SU-DHL-6 (cell line): ENCODE measurements at regions not wholly inside any gene's neighbourhood (a gene's known extent, or its start where the extent isn't known, plus 50 kb on each side); places are given as distances from the start of the nearest gene placed in this dataset.

Experiments
- H2AFZ ChIP-seq: fragments of 200-600 bp; sonication (generic); 2 replicates; pipeline ENCODE4 v1.6.1; 2014; ENCODE audit warnings: low read depth, mild to moderate bottlenecking, moderate library complexity, mixed read lengths, antibody characterized with exemption, low read length; ENCODE audit not compliant: severe bottlenecking
- H3F3A ChIP-seq: fragments of 200-600 bp; shearing (Covaris generic); 2 replicates; pipeline ENCODE4 v1.6.0; 2016; ENCODE audit warnings: antibody characterized with exemption, mild to moderate bottlenecking; ENCODE audit not compliant: insufficient read depth
- H3K27ac ChIP-seq: fragments of 200-600 bp; sonication (generic); 2 replicates; pipeline ENCODE4 v1.5.1; 2016; ENCODE audit warnings: low read depth, mild to moderate bottlenecking, low read length, moderate library complexity, mixed read lengths
- H3K27me3 ChIP-seq: fragments of 200-600 bp; sonication (generic), shearing (Covaris generic); 2 replicates; pipeline ENCODE4 v1.6.0; 2014; ENCODE audit warnings: mild to moderate bottlenecking, low read length
- H3K36me3 ChIP-seq: fragments of 200-600 bp; sonication (generic); 2 replicates; pipeline ENCODE4 v1.6.1; 2014; ENCODE audit warnings: mild to moderate bottlenecking, low read length, mixed read lengths
- H3K4me2 ChIP-seq: fragments of 300-600, 200-600 bp; shearing (Covaris generic), sonication (generic); 2 replicates; pipeline ENCODE4 v1.6.0; 2014; ENCODE audit warnings: low read length, low read depth, mild to moderate bottlenecking; ENCODE audit not compliant: poor library complexity, severe bottlenecking
- H3K4me3 ChIP-seq: fragments of 200-600 bp; sonication (generic); 2 replicates; pipeline ENCODE4 v1.5.1; 2014; ENCODE audit warnings: antibody characterized with exemption, low read length, mild to moderate bottlenecking, mixed read lengths; ENCODE audit not compliant: insufficient read depth, poor library complexity, severe bottlenecking
- H3K79me2 ChIP-seq: fragments of 200-600 bp; sonication (generic); 2 replicates; pipeline ENCODE4 v1.6.1; 2014; ENCODE audit warnings: mild to moderate bottlenecking, low read length, moderate library complexity; ENCODE audit not compliant: insufficient read depth
- H3K9ac ChIP-seq: fragments of 200-600 bp; sonication (generic); 2 replicates; pipeline ENCODE4 v1.7.0; 2014; ENCODE audit warnings: mild to moderate bottlenecking, low read length
- H3K9me2 ChIP-seq: fragments of 200-600 bp; sonication (generic); replicated peaks from 2 replicates; pipeline ENCODE4 v1.6.1; 2014; ENCODE audit warnings: low read length; ENCODE audit not compliant: insufficient read depth
- H3K9me3 ChIP-seq: fragments of 200-600 bp; sonication (generic); 2 replicates; pipeline ENCODE4 v1.6.1; 2014; ENCODE audit warnings: low read length, mixed read lengths; ENCODE audit not compliant: insufficient read depth
- H4K20me1 ChIP-seq: fragments of 200-600 bp; sonication (generic); 2 replicates; pipeline ENCODE4 v1.6.1; 2014; ENCODE audit warnings: low read depth, mild to moderate bottlenecking, antibody characterized with exemption, low read length, moderate library complexity, mixed read lengths
- EZH2phosphoT487 ChIP-seq: fragments of 200-600 bp; sonication (generic), shearing (Covaris generic); conservative IDR thresholded peaks from 2 replicates; pipeline ENCODE4 v1.6.1; 2018; ENCODE audit warnings: mild to moderate bottlenecking, antibody characterized with exemption, low read length, moderate library complexity, mixed read lengths
- TF ChIP-seq, protein P1 (sequence below): fragments of 200-600 bp; sonication (generic); IDR thresholded peaks from one replicate; pipeline ENCODE4 v1.5.1; 2017; ENCODE audit warnings: antibody characterized with exemption, mild to moderate bottlenecking, low read length, moderate library complexity; ENCODE audit not compliant: insufficient read depth, poor library complexity, severe bottlenecking

DNA sequence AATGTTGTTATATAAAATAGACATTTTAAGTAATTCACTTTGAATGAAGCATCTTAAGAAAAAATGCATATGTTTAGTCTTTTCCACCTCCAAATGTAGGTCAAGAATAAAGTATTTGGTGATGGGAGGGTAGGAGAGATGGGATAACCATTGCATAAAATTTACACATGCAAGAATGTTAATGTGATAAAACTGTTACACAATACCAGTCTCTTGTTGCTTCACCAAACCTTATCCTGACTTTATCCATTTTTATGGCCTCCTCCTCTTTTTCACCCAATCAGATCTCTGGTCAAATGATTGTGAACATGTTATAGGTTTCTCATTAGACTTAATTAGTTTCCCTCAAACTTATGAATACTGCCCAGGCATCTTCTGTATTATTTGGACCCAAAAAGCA, 994.5 kb upstream of the FLRT2 start:
- Histone ChIP-seq H2AFZ (no peak overlapping the region), H3K9me2 (no peaks in the 10 kb centered on the region), H3K27ac (no peak overlapping the region), H3F3A (no peaks in the 10 kb centered on the region), H4K20me1 (no peaks in the 10 kb centered on the region), H3K4me2 (no peak overlapping the region), H3K36me3 (no peaks in the 10 kb centered on the region), H3K79me2 (no peaks in the 10 kb centered on the region), H3K27me3 (no peaks in the 10 kb centered on the region), H3K4me3 (no peak overlapping the region), H3K9ac (no peak overlapping the region), H3K9me3 (no peaks in the 10 kb centered on the region)
- TF ChIP-seq, protein P1, sequence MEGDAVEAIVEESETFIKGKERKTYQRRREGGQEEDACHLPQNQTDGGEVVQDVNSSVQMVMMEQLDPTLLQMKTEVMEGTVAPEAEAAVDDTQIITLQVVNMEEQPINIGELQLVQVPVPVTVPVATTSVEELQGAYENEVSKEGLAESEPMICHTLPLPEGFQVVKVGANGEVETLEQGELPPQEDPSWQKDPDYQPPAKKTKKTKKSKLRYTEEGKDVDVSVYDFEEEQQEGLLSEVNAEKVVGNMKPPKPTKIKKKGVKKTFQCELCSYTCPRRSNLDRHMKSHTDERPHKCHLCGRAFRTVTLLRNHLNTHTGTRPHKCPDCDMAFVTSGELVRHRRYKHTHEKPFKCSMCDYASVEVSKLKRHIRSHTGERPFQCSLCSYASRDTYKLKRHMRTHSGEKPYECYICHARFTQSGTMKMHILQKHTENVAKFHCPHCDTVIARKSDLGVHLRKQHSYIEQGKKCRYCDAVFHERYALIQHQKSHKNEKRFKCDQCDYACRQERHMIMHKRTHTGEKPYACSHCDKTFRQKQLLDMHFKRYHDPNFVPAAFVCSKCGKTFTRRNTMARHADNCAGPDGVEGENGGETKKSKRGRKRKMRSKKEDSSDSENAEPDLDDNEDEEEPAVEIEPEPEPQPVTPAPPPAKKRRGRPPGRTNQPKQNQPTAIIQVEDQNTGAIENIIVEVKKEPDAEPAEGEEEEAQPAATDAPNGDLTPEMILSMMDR = no peak

- Histone ChIP-seq H3K27me3 (no peaks in the 10 kb centered on the region), H2AFZ (no peak overlapping the region), H3K4me2 (no peak overlapping the region), H3K4me3 (no peak overlapping the region), H3F3A (no peaks in the 10 kb centered on the region), H3K27ac (no peak overlapping the region), H3K36me3 (no peaks in the 10 kb centered on the region), H4K20me1 (no peaks in the 10 kb centered on the region), H3K9me2 (no peaks in the 10 kb centered on the region), H3K79me2 (no peaks in the 10 kb centered on the region), H3K9me3 (no peaks in the 10 kb centered on the region), H3K9ac (no peak overlapping the region)
- TF ChIP-seq, protein P1 = no peak
- TF ChIP-seq EZH2phosphoT487 = no peak
Observed at GRCh38 chr14:84535976-84536375, 994.0 kb upstream of the FLRT2 start.

DNA sequence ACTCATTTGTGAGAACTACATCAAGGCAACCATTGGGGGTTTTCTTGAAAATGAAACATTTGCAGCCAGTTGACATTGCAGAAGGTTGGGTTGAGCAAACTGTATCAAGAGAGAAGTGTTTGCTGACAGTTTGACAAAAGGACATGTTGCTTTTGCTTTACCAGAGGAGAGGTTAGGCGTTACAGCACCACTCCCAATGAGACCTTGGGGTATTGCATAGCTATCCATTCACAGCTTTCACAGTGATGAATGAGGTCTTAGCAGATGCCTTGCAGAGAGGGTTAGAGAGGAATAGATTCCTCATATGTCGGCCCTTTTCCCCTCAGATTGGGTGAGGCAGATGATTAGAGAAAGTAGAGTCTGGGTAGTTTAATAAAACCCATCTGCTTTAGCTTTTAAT, 988.9 kb upstream of the FLRT2 start:
- Histone ChIP-seq H3K4me2 (no peak overlapping the region), H3K4me3 (no peak overlapping the region), H3F3A (no peaks in the 10 kb centered on the region), H3K27me3 (no peaks in the 10 kb centered on the region), H3K9ac (no peak overlapping the region), H3K9me2 (no peaks in the 10 kb centered on the region), H3K9me3 (no peaks in the 10 kb centered on the region), H2AFZ (no peak overlapping the region), H3K79me2 (no peaks in the 10 kb centered on the region), H4K20me1 (no peaks in the 10 kb centered on the region), H3K27ac (no peak overlapping the region), H3K36me3 (no peaks in the 10 kb centered on the region)
- TF ChIP-seq, protein P1 = no peak
- no peak for TF ChIP-seq EZH2phosphoT487

DNA sequence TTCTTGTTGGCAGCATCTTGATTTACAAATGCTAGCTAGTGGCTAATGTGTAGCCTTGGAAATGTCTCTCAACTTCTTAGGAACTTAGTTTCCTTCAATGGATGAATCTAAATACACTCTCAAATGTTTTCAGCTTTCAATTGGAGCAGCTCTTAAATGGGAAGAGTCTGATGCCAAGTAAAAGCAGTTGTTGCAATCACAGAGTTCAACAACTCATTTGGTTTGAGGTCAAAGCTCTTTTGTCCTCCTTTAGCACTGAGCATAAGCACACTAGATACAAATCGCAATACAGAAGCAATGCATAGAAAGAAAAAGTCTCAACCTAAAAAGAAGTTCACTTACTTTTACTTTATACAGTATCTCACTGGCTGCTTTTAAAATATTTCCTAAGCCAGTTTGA, 986.1 kb upstream of the FLRT2 start:
- Histone ChIP-seq H3K27ac (no peak overlapping the region), H2AFZ (no peak overlapping the region), H3K9ac (no peak overlapping the region), H3K4me3 (no peak overlapping the region), H3K27me3 (no peaks in the 10 kb centered on the region), H4K20me1 (no peaks in the 10 kb centered on the region), H3K79me2 (no peaks in the 10 kb centered on the region), H3K9me3 (no peaks in the 10 kb centered on the region), H3F3A (no peaks in the 10 kb centered on the region), H3K36me3 (no peaks in the 10 kb centered on the region), H3K4me2 (no peak overlapping the region), H3K9me2 (no peaks in the 10 kb centered on the region; the same call in 1 of the 2 replicates)
- TF ChIP-seq, protein P1 = no peak
- no peak for TF ChIP-seq EZH2phosphoT487
